Mesenchymal stem cell (in vitro differentiated cells and primary cell): ENCODE measurements at regions not wholly inside any gene's neighbourhood (a gene's known extent, or its start where the extent isn't known, plus 50 kb on each side); places are given as distances from the start of the nearest gene placed in this dataset.

Experiments
- DNase-seq: peaks from one replicate; pipeline ENCODE4 v3.0.0-alpha.2; 2013
- H2AFZ ChIP-seq: one replicate; pipeline ENCODE4 v1.6.1; 2013; ENCODE audit warnings: low read depth, mild to moderate bottlenecking, control low read depth, inconsistent platforms, low read length, moderate library complexity
- H2AK5ac ChIP-seq: 2 replicates; pipeline ENCODE4 v1.6.1; 2013; ENCODE audit warnings: low read length, moderate library complexity, mild to moderate bottlenecking, inconsistent platforms; ENCODE audit not compliant: severe bottlenecking
- H2BK120ac ChIP-seq: one replicate; pipeline ENCODE4 v1.6.1; 2013; ENCODE audit warnings: low read depth, mild to moderate bottlenecking, inconsistent platforms, low read length, moderate library complexity
- H2BK12ac ChIP-seq, 2 experiments: one replicate each; pipeline ENCODE4 v1.6.1; 2013; ENCODE audit warnings: inconsistent platforms in 2 of 2, low read length in 2 of 2, mild to moderate bottlenecking in 2 of 2, moderate library complexity in 2 of 2, control low read depth in 1 of 2
- H2BK15ac ChIP-seq: one replicate; pipeline ENCODE4 v1.6.1; 2013; ENCODE audit warnings: mild to moderate bottlenecking, low read depth, inconsistent platforms; ENCODE audit not compliant: poor library complexity, severe bottlenecking
- H2BK5ac ChIP-seq: 2 replicates; pipeline ENCODE4 v1.6.1; 2013; ENCODE audit warnings: low read depth, mild to moderate bottlenecking, low read length, control low read depth, inconsistent platforms; ENCODE audit not compliant: poor library complexity, severe bottlenecking
- H3K14ac ChIP-seq, 2 experiments: one replicate each; pipeline ENCODE4 v1.6.1; 2013; ENCODE audit warnings: inconsistent platforms in 2 of 2, low read length in 2 of 2, control low read depth in 1 of 2, mild to moderate bottlenecking in 1 of 2, moderate library complexity in 1 of 2
- H3K18ac ChIP-seq, 2 experiments: one replicate each; pipeline ENCODE4 v1.6.1; 2013; ENCODE audit warnings: inconsistent platforms in 2 of 2, low read length in 2 of 2, control low read depth in 1 of 2, low read depth in 1 of 2, mild to moderate bottlenecking in 1 of 2
- H3K23ac ChIP-seq, 2 experiments: one replicate each; pipeline ENCODE4 v1.6.1; 2013; ENCODE audit warnings: inconsistent platforms in 2 of 2, low read length in 2 of 2, mild to moderate bottlenecking in 2 of 2, moderate library complexity in 2 of 2, control low read depth in 1 of 2
- H3K27ac ChIP-seq: 2 replicates; pipeline ENCODE4 v1.5.1; 2013; ENCODE audit warnings: mild to moderate bottlenecking, moderate library complexity, low read length, control low read depth, inconsistent platforms; ENCODE audit not compliant: poor library complexity, severe bottlenecking
- H3K27me3 ChIP-seq, 2 experiments: 2 replicates each; pipeline versions ENCODE4 v1.6.1 to v1.7.0; 2013; ENCODE audit warnings: low read length in 2 of 2, mild to moderate bottlenecking in 2 of 2, moderate library complexity in 2 of 2, control low read depth in 1 of 2, inconsistent platforms in 1 of 2; ENCODE audit not compliant: control insufficient read depth in 1 of 2, insufficient read depth in 1 of 2
- H3K36me3 ChIP-seq, 2 experiments: 2 replicates each; pipeline versions ENCODE4 v1.6.1 to v1.7.0; 2013; ENCODE audit warnings: low read length in 2 of 2, control low read depth in 1 of 2, inconsistent platforms in 1 of 2, low read depth in 1 of 2, mild to moderate bottlenecking in 1 of 2; ENCODE audit not compliant: insufficient read depth in 2 of 2, control insufficient read depth in 1 of 2
- H3K4ac ChIP-seq, 2 experiments: one replicate each; pipeline ENCODE4 v1.6.1; 2013; ENCODE audit warnings: inconsistent platforms in 2 of 2, low read length in 2 of 2, mild to moderate bottlenecking in 2 of 2, moderate library complexity in 2 of 2, control low read depth in 1 of 2, low read depth in 1 of 2
- H3K4me1 ChIP-seq: 2 replicates; pipeline ENCODE4 v1.6.1; 2013; ENCODE audit warnings: low read depth, low read length, control low read depth; ENCODE audit not compliant: control insufficient read depth, insufficient read depth
- H3K4me2 ChIP-seq: 2 replicates; pipeline ENCODE4 v1.6.1; 2013; ENCODE audit warnings: low read length, mild to moderate bottlenecking, inconsistent platforms; ENCODE audit not compliant: poor library complexity, severe bottlenecking
- H3K4me3 ChIP-seq, 2 experiments: 2 replicates each; pipeline versions ENCODE4 v1.5.1 to v1.7.0; 2013; ENCODE audit warnings: low read length in 2 of 2, mild to moderate bottlenecking in 2 of 2, control low read depth in 1 of 2, low read depth in 1 of 2; ENCODE audit not compliant: insufficient read depth in 1 of 2
- H3K79me1 ChIP-seq: replicated peaks from 2 replicates; pipeline ENCODE4 v1.6.1; 2013; ENCODE audit warnings: mild to moderate bottlenecking, control low read depth, low read length, inconsistent platforms; ENCODE audit not compliant: poor library complexity, severe bottlenecking
- H3K9ac ChIP-seq: 2 replicates; pipeline ENCODE4 v1.7.0; 2013; ENCODE audit warnings: mild to moderate bottlenecking, low read length, moderate library complexity
- H3K9me3 ChIP-seq: 2 replicates; pipeline ENCODE4 v1.7.0; 2013; ENCODE audit warnings: mild to moderate bottlenecking, low read length; ENCODE audit not compliant: control insufficient read depth
- H4K8ac ChIP-seq: one replicate; pipeline ENCODE4 v1.6.1; 2013; ENCODE audit warnings: inconsistent platforms, mild to moderate bottlenecking, low read length, moderate library complexity
- H4K91ac ChIP-seq: one replicate; pipeline ENCODE4 v1.6.1; 2013; ENCODE audit warnings: mild to moderate bottlenecking, low read length, inconsistent platforms
- WGBS: methylation state at CpG from one replicate; pipeline ENCODE4 v1.1.7; 2013; ENCODE audit warnings: mixed read lengths; 5-methylcytosine and 5-hydroxymethylcytosine counted together

- Histone ChIP-seq H2AFZ (no peak overlapping the region), H2BK15ac (no peak overlapping the region), H3K23ac (no peak overlapping the region), H3K27ac (no peak overlapping the region), H3K36me3 (no peaks in the 10 kb centered on the region), H3K4me3 (no peak overlapping the region), H4K8ac (no peak overlapping the region), H2BK5ac (no peak overlapping the region), H3K4ac (no peak overlapping the region), H3K27me3 (no peaks in the 10 kb centered on the region), H3K9ac (no peak overlapping the region), H3K79me1 (no peaks in the 10 kb centered on the region), H4K91ac (no peak overlapping the region), H3K4me2 (no peak overlapping the region), H3K9me3 (no peaks in the 10 kb centered on the region), H2BK120ac (no peak overlapping the region), H3K18ac (no peak overlapping the region), H2BK12ac (no peak overlapping the region), H2AK5ac (no peak overlapping the region), H3K4me1 (peaks cover 3% of the 10 kb centered on the region), H3K14ac (no peak overlapping the region)
- WGBS = 93% methylated on average over 3 of the region's 4 CpGs
- no peak for DNase-seq
Observed at GRCh38 chr16:64292953-64293352, 828.9 kb downstream of the CDH11 start.

GRCh38 chr16:64292161-64292560 is 829.7 kb downstream of the CDH11 start:
- no peak overlapping the region for H2BK5ac ChIP-seq
- no CpG with 5 or more reads among the region's 1 CpG for WGBS

GRCh38 chr16:64290461-64290860 is 831.4 kb downstream of the CDH11 start:
- Histone ChIP-seq H2BK5ac (no peak overlapping the region), H3K4me1 (peaks cover 3% of the 10 kb centered on the region), H3K14ac (no peak overlapping the region), H2AK5ac (no peak overlapping the region), H2BK12ac (no peak overlapping the region), H2BK15ac (no peak overlapping the region), H4K91ac (no peak overlapping the region), H3K9me3 (no peaks in the 10 kb centered on the region), H3K4me2 (no peak overlapping the region), H3K18ac (no peak overlapping the region), H3K4ac (no peak overlapping the region), H2AFZ (no peak overlapping the region), H3K36me3 (no peaks in the 10 kb centered on the region), H3K27me3 (no peaks in the 10 kb centered on the region), H3K4me3 (no peak overlapping the region), H4K8ac (no peak overlapping the region), H3K27ac (no peak overlapping the region), H3K9ac (no peak overlapping the region), H3K79me1 (no peaks in the 10 kb centered on the region), H3K23ac (no peak overlapping the region), H2BK120ac (no peak overlapping the region)
- DNase-seq = no peak
- WGBS = 90% methylated on average over 4 of the region's 4 CpGs

More at GRCh38 chr16:64292161-64292560, 829.7 kb downstream of the CDH11 start:
- Histone ChIP-seq H3K36me3 (no peaks in the 10 kb centered on the region), H3K4me1 (peaks cover 3% of the 10 kb centered on the region), H4K91ac (no peak overlapping the region), H2BK12ac (no peak overlapping the region), H3K4me2 (no peak overlapping the region), H3K27me3 (no peaks in the 10 kb centered on the region), H3K23ac (no peak overlapping the region), H2BK15ac (no peak overlapping the region), H3K4ac (no peak overlapping the region), H3K18ac (no peak overlapping the region), H3K9ac (no peak overlapping the region), H2AK5ac (no peak overlapping the region), H4K8ac (no peak overlapping the region), H3K4me3 (no peak overlapping the region), H2AFZ (no peak overlapping the region), H2BK120ac (no peak overlapping the region), H3K9me3 (no peaks in the 10 kb centered on the region), H3K27ac (no peak overlapping the region), H3K14ac (no peak overlapping the region), H3K79me1 (no peaks in the 10 kb centered on the region)
- DNase-seq = no peak

GRCh38 chr16:64287655-64288528 is 834.0 kb downstream of the CDH11 start:
- Histone ChIP-seq H3K18ac (no peak overlapping the region), H3K4ac (no peak overlapping the region), H2BK12ac (peak overlapping the region in 1 of 2 experiments; percentile 32), H2AFZ (no peak overlapping the region), H3K9ac (no peak overlapping the region), H3K36me3 (no peaks in the 10 kb centered on the region), H3K9me3 (peaks cover 13% of the 10 kb centered on the region), H3K79me1 (no peaks in the 10 kb centered on the region), H3K4me1 (peaks cover 3% of the 10 kb centered on the region), H2BK15ac (no peak overlapping the region), H3K23ac (no peak overlapping the region), H3K4me3 (no peak overlapping the region), H4K8ac (no peak overlapping the region), H2AK5ac (no peak overlapping the region), H4K91ac (no peak overlapping the region), H2BK5ac (no peak overlapping the region), H3K4me2 (no peak overlapping the region), H3K27me3 (no peaks in the 10 kb centered on the region), H2BK120ac (no peak overlapping the region), H3K14ac (no peak overlapping the region), H3K27ac (no peak overlapping the region)
- no peak for DNase-seq
- 79% methylated on average over 4 of the region's 4 CpGs for WGBS
